RWPE1 (cell line): ENCODE measurements at regions not wholly inside any gene's neighbourhood (a gene's known extent, or its start where the extent isn't known, plus 50 kb on each side); places are given as distances from the start of the nearest gene placed in this dataset.

Experiments
- CTCF ChIA-PET: fragments of 350-600 bp; sonication (Branson Sonifier 250); formaldehyde crosslinking; extraction: SDS; loops from one replicate; lab custom pipeline; 2021; lab: Yijun Ruan, JAX
- POLR2A ChIA-PET: fragments of 400-600 bp; formaldehyde crosslinking; extraction: SDS; loops from one replicate; lab custom pipeline; 2020; ENCODE audit warnings: antibody characterized with exemption; ENCODE audit not compliant: low non-redundant PET; lab: Yijun Ruan, JAX
- DNase-seq: peaks from one replicate; pipeline ENCODE4 v3.0.0; 2012; ENCODE audit warnings: low spot score
- H3K27ac ChIP-seq: fragments of 450-650 bp; 2 replicates; pipeline ENCODE4 v1.5.1; 2017
- CTCF ChIP-seq: fragments of 450-650 bp; conservative IDR thresholded peaks from 2 replicates; pipeline ENCODE4 v1.5.1; 2017; ENCODE audit warnings: low read depth, mild to moderate bottlenecking

- DNase-seq, result no peak
- ChIA-PET POLR2A (no interaction called here), CTCF (no interaction called here)
- no peak for TF ChIP-seq CTCF
- no peak overlapping the region for H3K27ac ChIP-seq
Measured at GRCh38 chr21:17066006-17066405, 446.8 kb upstream of the CXADR start.

GRCh38 chr21:17071093-17071492, 441.8 kb upstream of the CXADR start:
- H3K27ac ChIP-seq, result no peak overlapping the region
- ChIA-PET CTCF (no interaction called here), POLR2A (no interaction called here)
- DNase-seq, result no peak
- no peak for TF ChIP-seq CTCF

DNA sequence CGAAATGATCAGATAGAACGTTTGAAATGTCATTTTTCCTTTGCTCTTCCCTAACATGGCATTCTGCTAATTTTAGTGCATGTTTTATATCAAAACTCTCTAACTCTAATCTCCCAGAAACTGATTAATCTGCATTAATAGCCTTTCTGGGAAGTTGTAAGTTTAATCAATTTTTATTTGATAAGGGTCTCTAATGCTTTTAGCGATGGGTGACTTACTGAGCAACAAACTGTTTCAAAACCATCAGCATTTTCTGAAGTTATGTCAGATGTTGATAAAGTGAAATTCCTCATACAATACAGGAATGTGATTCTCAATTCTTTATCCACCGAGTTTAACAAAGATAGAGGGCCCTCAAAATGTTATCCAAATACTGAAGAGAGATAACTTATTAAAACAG, 431.6 kb upstream of the CXADR start:
- H3K27ac ChIP-seq, result no peak overlapping the region
- POLR2A ChIA-PET, result no interaction called here
- CTCF ChIA-PET, result no interaction called here
- no peak for DNase-seq
- no peak for TF ChIP-seq CTCF

GRCh38 chr21:17082843-17083483, 429.9 kb upstream of the CXADR start:
- H3K27ac ChIP-seq, result no peak overlapping the region
- ChIA-PET POLR2A (no interaction called here), CTCF (no interaction called here)
- TF ChIP-seq CTCF, result no peak
- DNase-seq, result no peak

- no peak for TF ChIP-seq CTCF
- no peak overlapping the region for H3K27ac ChIP-seq
- CTCF ChIA-PET, result no interaction called here
- DNase-seq, result no peak
- POLR2A ChIA-PET, result no interaction called here
Measured at GRCh38 chr21:17085707-17086106, 427.1 kb upstream of the CXADR start.

GRCh38 chr21:17088500-17088899, 424.3 kb upstream of the CXADR start:
- ChIA-PET CTCF (no interaction called here), POLR2A (no interaction called here)
- DNase-seq, result no peak
- H3K27ac ChIP-seq, result no peak overlapping the region
- TF ChIP-seq CTCF, result no peak
